PC-9 (cell line): ENCODE measurements at regions not wholly inside any gene's neighbourhood (a gene's known extent, or its start where the extent isn't known, plus 50 kb on each side); places are given as distances from the start of the nearest gene placed in this dataset.

Experiments used
- EZH2 ChIP-seq: fragments of 200-600 bp; sonication (generic); IDR thresholded peaks from 2 replicates; pipeline ENCODE4 v1.8.0; 2017; ENCODE audit warnings: antibody characterized with exemption, low read depth
- TF ChIP-seq, protein P1 (sequence below): fragments of 200-600 bp; sonication (generic); conservative IDR thresholded peaks from 2 replicates; pipeline ENCODE4 v1.6.1; 2017; ENCODE audit warnings: mixed run types, antibody characterized with exemption, mild to moderate bottlenecking, moderate library complexity

DNA sequence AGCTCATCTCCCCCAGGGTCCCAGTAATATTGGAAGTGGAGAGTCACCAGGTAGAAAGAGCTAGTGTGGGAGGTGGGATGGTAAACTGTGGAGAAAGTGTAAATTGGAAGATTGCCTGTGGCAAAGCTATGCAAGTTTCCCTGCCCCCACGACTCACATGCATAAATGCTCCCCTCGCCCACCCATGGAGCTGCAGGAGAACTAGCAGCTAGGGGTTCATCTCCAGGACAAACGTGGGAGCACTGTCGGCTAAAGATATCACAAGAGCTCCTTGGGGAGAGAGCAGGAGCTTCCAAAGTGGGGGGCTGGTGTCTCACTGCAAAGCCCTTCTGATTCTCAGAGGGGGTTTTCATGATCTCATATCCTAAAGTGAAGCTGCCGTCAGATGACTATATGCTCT is 91.4 kb upstream of the PLCL2 start:
- TF ChIP-seq, protein P1, sequence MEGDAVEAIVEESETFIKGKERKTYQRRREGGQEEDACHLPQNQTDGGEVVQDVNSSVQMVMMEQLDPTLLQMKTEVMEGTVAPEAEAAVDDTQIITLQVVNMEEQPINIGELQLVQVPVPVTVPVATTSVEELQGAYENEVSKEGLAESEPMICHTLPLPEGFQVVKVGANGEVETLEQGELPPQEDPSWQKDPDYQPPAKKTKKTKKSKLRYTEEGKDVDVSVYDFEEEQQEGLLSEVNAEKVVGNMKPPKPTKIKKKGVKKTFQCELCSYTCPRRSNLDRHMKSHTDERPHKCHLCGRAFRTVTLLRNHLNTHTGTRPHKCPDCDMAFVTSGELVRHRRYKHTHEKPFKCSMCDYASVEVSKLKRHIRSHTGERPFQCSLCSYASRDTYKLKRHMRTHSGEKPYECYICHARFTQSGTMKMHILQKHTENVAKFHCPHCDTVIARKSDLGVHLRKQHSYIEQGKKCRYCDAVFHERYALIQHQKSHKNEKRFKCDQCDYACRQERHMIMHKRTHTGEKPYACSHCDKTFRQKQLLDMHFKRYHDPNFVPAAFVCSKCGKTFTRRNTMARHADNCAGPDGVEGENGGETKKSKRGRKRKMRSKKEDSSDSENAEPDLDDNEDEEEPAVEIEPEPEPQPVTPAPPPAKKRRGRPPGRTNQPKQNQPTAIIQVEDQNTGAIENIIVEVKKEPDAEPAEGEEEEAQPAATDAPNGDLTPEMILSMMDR, result no peak
- TF ChIP-seq EZH2, result no peak
